SKM-1 treated with dmso at 0.1 percent for 144 hours (cell line): ENCODE measurements at regions not wholly inside any gene's neighbourhood (a gene's known extent, or its start where the extent isn't known, plus 50 kb on each side); places are given as distances from the start of the nearest gene placed in this dataset.
"Not testable (repeated sequence)": the region's sequence is repeated elsewhere in the genome, so short reads cannot be mapped to it uniquely, and the experiment has no call there.

Experiments
- DNase-seq: peaks from one replicate; lab custom pipeline; 2025; ENCODE audit not compliant: unreplicated experiment; lab: John Stamatoyannopoulos, UW

- DNase-seq = no peak
Measured at GRCh38 chr10:3874990-3875841, 90.2 kb upstream of the KLF6 start.

- not testable (repeated sequence) for DNase-seq
Measured at GRCh38 chr10:3874610-3874989, 89.6 kb upstream of the KLF6 start.

- DNase-seq = peak; percentile 33
Measured at GRCh38 chr10:3873728-3874461, 88.9 kb upstream of the KLF6 start.

DNA sequence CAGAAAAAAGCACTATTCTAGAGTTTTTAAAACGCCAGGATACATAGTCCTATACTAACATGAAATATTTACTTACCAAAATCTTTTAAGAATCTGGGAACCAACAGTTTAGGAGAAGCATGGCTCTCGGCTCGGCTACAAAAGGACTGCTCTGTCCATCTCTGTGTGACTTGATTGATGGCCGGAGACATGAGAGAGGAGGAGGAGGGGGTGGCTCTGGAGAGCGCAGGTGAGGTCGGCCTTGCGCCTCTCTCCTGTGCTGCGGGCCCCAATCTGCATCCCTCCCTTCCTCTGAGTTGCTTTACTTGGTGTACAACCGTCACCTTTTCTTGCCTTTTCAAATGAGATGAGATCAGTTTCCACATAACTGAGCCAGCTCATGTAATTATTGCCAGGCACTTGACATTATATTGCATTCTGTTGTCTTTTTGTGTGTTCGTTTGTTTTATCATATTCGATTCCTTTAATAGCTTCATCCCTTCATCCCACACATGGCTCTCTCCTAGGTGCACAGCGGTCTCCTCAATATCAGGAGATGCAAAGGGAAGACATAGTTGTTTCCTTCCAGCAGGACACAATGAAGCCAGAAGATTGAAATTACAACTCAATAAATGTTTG is 87.8 kb upstream of the KLF6 start:
- DNase-seq = no peak

DNA sequence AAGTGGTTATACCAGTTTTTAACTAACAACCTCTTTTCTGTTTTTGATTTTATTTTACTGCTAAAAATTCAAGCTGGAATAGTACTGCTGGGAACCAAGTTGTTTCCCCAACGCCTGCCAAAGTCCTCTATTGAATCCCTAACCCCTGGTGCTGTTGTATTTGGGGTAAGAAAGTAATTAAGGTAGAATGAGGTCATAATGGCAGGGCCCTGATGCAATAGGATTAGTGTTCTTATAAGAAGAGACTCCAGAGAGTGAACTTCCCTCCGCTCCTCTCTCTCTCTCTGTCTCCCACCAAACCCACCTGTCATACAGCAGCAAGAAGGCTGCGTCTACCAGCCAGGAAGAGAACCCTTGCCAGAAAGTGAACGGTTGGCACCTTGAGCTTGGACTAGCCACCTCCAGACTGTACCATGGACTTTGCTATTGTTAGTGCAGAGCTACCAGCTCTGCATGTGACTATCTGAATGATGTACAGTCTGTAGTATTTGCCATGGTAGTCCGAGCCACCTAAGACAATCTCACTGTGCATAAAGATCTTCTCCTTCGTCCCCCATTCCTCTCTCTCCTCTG is 86.5 kb upstream of the KLF6 start:
- no peak for DNase-seq

DNA sequence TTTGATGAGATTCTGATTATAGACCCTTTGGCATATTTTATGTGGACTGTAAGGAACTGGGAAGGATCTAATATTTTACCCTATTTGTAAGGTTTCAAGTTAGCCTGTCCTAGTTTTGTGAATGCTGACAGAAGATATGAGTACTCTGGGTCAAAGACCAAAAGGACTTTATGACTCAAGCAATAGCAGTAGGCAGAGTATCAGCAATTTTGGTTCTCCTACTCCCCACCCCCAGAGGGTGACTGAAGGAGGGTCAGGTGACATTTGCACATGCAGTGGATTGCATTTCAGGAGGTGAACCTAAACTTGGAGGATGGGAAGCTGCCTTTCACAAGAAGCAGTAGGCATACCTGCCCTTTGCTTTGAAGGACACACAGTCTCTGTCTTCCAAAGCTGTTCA is 84.0 kb upstream of the KLF6 start:
- DNase-seq = no peak

- no peak for DNase-seq
Measured at GRCh38 chr10:3868271-3868664, 83.3 kb upstream of the KLF6 start.

GRCh38 chr10:3867454-3868270 is 82.7 kb upstream of the KLF6 start:
- DNase-seq = no peak

DNA sequence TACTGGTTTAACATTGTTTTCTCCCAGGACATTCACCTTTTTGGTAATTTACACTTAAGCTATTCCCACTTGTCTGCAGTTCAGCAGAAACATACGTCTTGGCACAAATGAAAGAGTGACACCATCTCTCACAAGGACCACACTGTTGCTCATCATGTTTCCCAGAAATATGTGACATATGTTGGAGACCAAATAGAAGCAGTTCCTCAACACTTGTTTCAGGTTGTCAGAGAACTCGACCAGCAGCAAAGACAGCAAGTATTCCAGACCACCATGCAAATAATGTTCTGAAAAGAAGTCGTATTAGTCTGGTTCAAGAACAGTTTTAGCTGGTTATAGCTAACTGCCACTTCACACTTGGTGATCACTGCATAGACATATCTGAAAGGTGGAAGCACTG is 81.3 kb upstream of the KLF6 start:
- no peak for DNase-seq

- no peak for DNase-seq
Measured at GRCh38 chr10:3865565-3865964, 80.6 kb upstream of the KLF6 start.

DNA sequence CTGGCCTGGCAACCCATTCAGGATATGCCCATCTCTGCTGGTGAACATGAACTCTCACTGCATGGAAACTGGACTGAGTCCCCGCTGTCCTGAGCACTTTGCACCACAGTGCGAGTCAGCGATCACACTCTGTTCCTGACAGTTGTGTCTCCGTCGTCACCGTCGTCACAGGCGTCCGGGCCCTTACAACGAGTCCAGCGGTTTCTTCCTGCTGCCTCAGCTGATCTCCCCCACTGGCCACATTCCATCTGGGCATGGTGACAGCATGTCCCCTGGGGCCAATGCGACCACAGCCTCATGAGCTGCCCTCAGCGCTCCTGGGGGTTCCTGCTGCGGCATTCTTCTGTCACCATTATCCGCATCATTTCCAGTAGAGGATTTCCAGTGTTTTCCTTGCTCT is 76.8 kb upstream of the KLF6 start:
- DNase-seq = no peak

DNA sequence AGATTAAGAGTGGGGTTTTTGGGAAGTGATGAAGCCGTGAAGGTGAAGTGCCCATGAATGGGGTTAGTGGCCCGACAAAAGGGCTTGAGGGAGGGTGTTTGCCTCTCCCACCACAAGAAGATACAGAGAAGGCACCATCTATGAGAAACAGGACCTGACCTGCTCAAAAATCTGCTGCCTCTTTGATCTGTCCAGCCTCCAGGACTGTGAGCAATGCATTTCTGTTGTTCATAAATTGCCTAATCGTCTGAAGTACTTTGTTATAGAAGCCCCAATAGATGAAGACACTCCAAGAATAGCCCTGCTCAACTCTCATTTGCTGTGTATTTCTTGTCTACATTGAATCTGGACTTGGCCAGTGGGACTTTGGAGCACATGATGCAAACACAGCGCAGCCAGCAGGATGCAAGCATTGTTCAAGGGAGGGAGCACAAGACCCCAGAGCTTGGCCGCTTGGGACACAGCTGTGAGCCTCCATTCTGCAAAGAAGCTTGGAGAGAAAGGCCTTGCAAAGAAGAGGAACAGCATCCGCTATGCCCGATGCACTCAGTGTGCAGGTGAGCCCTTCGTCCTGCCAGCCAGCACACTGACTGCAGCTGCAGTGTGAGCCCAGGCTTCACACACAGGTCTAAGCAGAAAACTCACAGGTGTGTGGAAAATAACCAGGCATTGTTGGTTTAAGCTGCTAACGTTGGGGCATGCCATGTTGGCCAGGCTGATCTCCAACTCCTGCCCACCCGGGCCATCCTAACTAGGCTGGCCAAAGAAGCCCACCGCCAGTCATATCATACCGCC is 73.2 kb upstream of the KLF6 start:
- DNase-seq = no peak

DNA sequence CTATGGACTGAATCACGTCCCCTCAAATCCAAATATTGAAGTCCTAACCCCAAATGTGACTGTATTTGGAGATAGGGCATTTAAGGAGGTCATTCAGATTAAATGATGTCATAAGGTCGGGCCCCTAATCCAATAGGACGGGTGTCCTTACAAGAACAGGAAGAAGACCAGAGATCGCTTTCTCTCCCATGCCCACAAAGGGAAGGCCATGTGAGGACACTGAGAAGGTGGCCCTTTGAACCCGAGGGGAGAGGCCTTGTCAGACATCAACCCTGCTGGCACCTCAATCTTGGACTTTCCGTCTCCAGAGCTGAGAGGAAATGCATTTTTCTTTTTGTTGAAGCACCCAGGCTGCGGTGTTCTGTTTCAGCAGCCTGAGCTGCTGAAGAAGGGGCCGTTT is 72.3 kb upstream of the KLF6 start:
- DNase-seq = no peak

GRCh38 chr10:3856593-3856992 is 71.6 kb upstream of the KLF6 start:
- no peak for DNase-seq

DNA sequence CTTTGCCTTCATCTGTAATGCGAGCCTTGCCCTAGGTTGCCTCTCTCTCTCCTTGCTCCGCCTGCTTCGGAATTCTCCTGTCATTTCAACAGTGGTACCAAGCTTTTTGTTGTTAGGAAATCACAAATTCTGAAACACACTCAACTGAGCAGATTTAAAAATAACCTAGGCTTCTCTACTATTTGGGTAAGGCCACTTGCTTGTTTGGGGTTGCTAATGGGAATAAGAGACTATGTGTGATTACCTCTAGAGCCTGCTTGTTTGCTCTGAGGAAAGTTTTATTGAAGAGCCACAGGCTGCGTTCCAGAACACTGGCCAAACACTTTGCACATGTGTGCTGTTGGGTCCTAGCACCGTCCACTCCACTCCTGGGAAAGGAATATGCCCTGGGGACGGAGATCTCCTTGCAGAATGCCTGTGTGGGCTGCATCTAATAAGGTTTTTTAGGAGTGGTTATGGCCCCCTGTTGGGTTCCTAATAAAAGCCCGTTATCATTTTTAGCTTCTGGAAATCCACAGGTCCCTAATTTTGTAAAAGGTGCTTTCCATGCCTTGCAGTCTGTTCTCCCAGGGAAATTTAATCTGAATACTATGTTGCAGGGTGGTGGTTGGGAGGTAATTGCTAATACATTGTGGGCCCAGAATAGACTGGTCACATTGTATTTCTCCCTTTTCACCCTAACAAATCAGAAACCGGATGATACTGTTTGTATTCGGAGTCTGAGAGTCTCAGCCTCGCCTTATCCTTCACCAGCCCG is 68.7 kb upstream of the KLF6 start:
- no peak for DNase-seq

DNA sequence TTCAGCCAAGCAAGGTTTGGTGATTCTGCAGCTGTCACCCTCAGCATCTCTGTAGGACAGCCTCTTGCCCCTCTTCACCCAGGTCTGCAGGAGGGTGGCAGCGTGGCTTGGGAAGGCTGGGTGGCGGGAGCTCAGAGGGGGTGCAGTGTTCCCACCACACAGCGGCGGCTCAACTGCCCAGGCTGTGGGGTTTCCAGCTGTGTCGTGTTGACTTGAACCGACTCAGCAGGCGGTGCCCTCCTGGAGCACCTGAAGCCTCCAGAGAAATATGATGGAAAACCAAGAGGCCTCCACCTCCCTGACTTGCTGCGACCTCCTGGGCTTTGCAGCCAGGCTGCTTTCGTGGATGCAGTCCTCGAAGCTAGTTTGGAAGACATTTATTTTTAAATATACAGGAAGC is 68.0 kb upstream of the KLF6 start:
- no peak for DNase-seq

GRCh38 chr10:3852147-3852904 is 67.3 kb upstream of the KLF6 start:
- peak; percentile 32 for DNase-seq
